GM12865 (cell line): ENCODE measurements at regions not wholly inside any gene's neighbourhood (a gene's known extent, or its start where the extent isn't known, plus 50 kb on each side); places are given as distances from the start of the nearest gene placed in this dataset.

Experiments
- DNase-seq: peaks from one replicate; pipeline ENCODE4 v3.0.0; 2010; ENCODE audit warnings: low read depth
- H3K4me3 ChIP-seq: 2 replicates; pipeline ENCODE4 v1.5.1; 2011; ENCODE audit warnings: mild to moderate bottlenecking, low read depth, low read length, control low read depth
- TF ChIP-seq, protein P1 (sequence below): IDR thresholded peaks from 2 replicates; pipeline ENCODE4 v1.5.1; 2011; ENCODE audit warnings: low read length, control low read depth, low read depth, inconsistent platforms; ENCODE audit not compliant: insufficient read depth; ENCODE audit errors: missing control alignments

DNA sequence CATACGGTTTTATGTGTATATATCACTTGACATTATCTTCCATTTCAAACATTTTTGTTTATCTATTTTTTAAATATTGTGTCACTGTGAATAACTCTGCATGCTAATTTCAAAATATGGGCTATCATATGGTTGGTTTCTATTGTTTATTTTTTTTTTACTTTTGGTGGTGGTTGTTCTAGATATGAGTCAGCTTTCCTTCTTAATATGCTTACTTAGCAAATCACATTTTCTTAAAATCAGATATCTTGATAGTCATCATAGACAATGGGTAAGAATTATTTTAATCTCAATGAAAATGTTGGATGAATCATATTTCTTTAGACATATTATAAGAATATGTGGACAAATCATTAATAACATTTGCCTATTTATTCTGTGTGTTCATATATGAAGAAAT lies 881.5 kb downstream of the BRINP3 start:
- no peak for DNase-seq
- H3K4me3 ChIP-seq: no peak overlapping the region
- TF ChIP-seq, protein P1, sequence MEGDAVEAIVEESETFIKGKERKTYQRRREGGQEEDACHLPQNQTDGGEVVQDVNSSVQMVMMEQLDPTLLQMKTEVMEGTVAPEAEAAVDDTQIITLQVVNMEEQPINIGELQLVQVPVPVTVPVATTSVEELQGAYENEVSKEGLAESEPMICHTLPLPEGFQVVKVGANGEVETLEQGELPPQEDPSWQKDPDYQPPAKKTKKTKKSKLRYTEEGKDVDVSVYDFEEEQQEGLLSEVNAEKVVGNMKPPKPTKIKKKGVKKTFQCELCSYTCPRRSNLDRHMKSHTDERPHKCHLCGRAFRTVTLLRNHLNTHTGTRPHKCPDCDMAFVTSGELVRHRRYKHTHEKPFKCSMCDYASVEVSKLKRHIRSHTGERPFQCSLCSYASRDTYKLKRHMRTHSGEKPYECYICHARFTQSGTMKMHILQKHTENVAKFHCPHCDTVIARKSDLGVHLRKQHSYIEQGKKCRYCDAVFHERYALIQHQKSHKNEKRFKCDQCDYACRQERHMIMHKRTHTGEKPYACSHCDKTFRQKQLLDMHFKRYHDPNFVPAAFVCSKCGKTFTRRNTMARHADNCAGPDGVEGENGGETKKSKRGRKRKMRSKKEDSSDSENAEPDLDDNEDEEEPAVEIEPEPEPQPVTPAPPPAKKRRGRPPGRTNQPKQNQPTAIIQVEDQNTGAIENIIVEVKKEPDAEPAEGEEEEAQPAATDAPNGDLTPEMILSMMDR: no peak

DNA sequence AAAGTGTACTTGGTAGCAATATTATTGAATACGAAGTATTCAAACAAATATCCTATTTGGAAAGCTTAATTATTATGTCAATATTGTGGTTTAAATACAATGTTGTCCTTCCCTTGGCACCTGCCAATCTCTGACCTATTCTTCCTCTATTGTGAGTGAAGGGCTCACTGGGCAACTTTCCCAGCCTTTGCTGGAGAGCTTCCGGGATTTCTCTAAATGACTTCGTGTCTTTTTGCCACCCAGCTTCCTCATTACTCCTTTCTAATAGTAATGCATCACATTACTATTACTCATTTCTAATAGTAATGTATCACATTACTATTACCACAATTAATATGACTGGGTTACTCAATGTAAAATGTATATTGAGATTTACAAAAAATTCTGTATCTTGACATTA lies 880.6 kb downstream of the BRINP3 start:
- no peak overlapping the region for H3K4me3 ChIP-seq
- TF ChIP-seq, protein P1: no peak
- no peak for DNase-seq

DNA sequence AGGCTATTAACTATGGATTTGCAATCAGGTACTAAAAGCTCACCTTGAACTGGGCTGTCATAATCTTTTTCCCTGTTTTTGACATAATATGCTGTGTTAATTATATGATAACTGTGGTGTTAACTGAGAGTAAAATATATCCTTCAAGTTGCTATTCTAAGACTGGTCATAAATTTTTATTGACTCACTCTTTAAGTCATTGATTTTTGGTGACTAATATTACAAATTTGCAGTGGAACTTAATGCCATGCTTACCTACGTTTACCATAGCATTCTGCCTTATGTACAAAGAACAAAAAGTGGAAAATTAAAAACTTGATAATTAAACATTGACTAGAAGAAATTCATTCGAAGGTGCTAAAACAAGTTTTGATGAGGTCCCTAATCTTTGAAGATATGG lies 872.4 kb downstream of the BRINP3 start:
- H3K4me3 ChIP-seq: no peak overlapping the region
- TF ChIP-seq, protein P1: no peak
- no peak for DNase-seq

DNA sequence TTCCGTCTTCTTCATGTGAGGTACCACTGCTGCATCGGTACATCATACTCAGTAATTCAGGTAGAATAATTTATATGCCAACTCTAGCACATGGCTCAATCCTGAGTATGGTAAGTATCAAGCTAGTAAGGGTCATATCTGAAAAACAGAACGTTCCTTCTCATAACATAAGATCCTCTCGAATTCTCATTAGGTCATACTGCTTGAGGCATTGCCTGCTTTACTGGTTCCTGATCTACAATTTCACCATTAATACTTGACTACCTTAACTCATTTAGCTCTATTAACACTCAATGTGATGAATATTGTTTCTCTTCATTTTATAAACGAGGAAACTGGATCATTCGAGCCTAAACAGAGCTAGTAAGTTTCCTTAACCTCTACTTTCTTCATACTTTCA lies 871.6 kb downstream of the BRINP3 start:
- no peak overlapping the region for H3K4me3 ChIP-seq
- TF ChIP-seq, protein P1: no peak
- DNase-seq: no peak

DNA sequence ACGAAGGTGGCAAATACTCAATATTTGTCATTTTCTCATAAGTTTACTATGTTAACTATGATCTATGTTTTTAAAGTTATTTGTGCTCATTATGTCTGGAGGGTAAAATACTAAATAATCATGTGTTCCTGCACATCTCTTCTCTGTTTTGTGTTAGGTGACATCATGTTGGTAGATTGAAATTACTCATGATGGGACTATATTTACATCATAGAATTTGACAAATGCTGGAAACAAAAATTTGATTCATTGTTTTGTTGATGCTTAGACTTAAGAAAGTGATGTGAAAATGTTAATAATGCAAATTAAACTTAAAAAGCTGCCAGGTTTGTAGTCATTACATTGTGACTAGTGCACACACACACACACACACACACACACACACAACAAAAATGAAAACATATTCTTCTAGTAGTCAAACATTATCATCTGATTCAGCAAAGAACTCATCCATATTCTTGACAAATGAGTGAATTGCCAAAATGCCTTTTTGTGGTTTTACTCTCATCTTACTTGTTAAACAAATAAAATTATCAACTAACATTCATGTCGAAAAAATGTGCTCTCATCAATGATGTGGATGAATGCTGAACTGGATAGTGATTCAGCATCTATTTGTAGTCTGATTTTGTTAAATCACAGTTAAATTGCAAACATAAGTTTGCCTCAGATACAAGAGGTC lies 870.7 kb downstream of the BRINP3 start:
- TF ChIP-seq, protein P1: no peak
- no peak for DNase-seq
- H3K4me3 ChIP-seq: no peak overlapping the region

DNA sequence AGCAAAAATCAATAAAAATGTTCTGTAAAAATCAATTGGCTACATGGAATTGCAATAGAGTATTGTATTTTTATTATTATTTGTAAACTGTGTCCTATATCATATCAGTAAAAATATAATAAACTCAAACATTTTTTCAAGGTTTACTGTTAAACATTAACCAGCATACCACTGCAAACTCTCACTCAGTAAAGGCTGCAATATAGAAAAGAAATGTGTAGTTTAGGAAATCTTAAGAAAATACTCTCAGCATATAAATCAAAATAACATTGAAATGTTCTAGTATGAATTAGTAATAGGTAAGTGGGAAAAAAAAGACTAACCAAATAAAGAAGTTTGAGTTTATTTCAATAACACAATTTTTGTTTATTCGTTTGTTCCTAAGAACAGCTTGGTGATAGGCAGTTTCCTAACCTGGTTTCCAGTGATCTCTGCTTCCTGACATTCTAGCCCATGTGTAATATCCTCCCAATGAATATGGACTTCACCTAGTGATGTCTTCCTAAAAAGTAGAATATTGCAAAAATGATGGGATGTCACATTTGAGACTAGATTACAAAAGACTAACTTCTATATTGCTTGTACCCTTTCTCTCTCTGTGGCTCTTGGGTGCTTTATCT lies 870.1 kb downstream of the BRINP3 start:
- no peak overlapping the region for H3K4me3 ChIP-seq
- no peak for DNase-seq
- TF ChIP-seq, protein P1: no peak

DNA sequence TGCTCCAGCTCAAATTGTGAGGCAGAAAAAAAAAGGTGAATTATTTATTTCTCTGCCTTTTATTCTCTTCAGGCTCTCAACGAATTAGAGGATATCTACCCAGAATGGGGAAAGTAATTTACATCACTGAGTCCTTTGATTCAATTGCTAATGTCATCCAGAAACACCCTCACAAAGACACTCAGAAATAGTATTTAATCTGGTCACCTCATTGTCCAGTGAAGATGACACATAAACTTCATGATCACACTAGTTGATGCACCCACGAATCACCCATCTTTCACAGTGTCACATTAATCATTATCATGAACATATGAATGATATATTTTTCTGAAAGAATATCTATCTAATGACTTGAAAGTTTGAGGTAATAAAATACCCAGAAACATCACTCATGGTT lies 868.5 kb downstream of the BRINP3 start:
- DNase-seq: no peak
- TF ChIP-seq, protein P1: no peak
- no peak overlapping the region for H3K4me3 ChIP-seq
